ENCODE measurements at regions not wholly inside any gene's neighbourhood (a gene's known extent, or its start where the extent isn't known, plus 50 kb on each side); places are given as distances from the start of the nearest gene placed in this dataset.

DNA sequence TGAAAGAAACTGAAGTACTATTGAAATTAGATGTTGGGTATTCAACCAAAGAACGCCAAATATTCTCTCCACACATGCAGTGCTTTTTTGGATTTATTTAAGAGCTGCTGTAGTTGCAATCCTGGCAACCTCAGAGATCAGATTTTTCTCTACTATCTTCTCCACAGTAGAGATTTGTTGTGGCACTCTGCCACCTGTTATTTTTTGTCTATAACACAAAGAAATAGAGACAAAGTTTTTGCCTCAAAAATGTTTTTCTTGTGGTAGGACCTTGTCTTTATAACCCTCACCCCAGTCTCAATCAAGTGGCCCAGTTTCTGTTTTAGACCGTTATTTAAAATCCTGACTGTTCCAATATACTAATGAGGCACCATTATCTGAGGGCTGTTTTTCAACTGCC is 79.4 kb downstream of the SCG2 start:
- Mint-ChIP-seq H3K27me3 (no peaks in the 10 kb centered on the region), H3K4me3 (no peak overlapping the region), H3K36me3 (no peaks in the 10 kb centered on the region), H3K9me3 (no peaks in the 10 kb centered on the region), H3K4me1 (no peaks in the 10 kb centered on the region), H3K27ac (no peak overlapping the region)
- DNase-seq, result no peak
- CTCF ChIA-PET, result no interaction called here

DNA sequence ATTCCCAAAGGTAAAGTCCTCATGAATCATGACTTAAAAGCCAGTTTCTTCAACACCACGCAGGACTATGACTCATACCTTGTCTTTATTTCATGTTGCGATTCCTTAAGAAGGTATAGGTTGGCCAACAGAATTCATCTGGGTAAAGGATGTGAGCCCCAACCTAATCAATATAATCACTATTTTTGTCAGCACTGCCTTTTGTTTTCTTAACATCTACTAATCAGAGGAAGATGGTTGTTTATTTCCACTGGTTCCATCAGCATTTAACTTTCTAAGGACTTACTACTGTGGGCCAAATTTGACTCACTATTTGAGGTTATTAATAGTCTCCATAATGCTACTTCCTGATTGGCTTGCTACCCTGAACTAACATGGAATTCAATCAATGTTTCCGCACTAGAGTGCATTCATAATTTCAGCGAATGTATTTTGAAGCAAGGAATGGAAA is 78.6 kb downstream of the SCG2 start:
- DNase-seq, result no peak
- H3K27ac Mint-ChIP-seq, result no peak overlapping the region
- H3K9me3 Mint-ChIP-seq, result no peaks in the 10 kb centered on the region
- CTCF ChIA-PET, result no interaction called here
- no peak overlapping the region for H3K4me3 Mint-ChIP-seq
- no peaks in the 10 kb centered on the region for H3K4me1 Mint-ChIP-seq
- H3K27me3 Mint-ChIP-seq, result no peaks in the 10 kb centered on the region
- H3K36me3 Mint-ChIP-seq, result no peaks in the 10 kb centered on the region

DNA sequence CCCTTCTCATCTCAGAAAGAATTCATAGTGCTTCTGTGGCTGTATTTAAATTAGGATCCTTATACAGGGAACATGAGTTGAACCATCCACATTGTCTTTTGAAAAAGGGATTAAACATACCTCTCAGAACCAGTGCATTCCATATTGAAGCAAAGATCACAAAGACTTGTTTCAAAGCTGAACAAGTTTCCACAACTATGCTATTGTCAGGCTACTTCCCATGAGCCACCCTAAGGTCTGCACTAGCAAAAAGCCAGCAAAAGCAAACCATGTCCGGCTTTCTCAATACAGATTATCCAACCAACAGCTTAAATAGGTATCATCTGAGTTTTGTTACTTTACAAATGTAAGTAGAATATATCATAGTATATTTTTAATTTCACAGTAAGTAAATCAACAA is 78.1 kb downstream of the SCG2 start:
- no peaks in the 10 kb centered on the region for H3K27me3 Mint-ChIP-seq
- H3K4me1 Mint-ChIP-seq, result no peaks in the 10 kb centered on the region
- H3K9me3 Mint-ChIP-seq, result no peaks in the 10 kb centered on the region
- H3K27ac Mint-ChIP-seq, result no peak overlapping the region
- no peaks in the 10 kb centered on the region for H3K36me3 Mint-ChIP-seq
- CTCF ChIA-PET, result no interaction called here
- no peak overlapping the region for H3K4me3 Mint-ChIP-seq
- no peak for DNase-seq

DNA sequence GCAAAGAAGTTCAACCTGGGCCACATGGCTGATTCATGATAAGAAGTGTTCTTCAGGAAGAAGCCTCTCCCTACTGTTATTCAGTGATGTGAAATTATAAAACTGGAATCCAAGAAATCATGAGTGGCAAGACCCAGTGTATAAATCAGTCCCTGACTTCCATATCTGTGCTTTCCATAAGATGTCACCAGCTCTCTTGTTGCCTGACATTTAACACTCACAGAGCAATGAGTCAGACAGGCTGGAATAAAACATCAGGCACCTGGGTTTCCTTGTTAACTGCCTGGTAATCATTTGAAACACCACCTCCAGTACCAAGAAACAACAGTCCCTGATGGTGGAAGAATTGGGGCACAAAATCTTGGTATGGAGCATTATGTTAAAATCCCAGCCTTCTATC is 76.1 kb downstream of the SCG2 start:
- Mint-ChIP-seq H3K9me3 (no peaks in the 10 kb centered on the region), H3K4me1 (no peaks in the 10 kb centered on the region), H3K36me3 (no peaks in the 10 kb centered on the region), H3K4me3 (no peak overlapping the region), H3K27ac (no peak overlapping the region), H3K27me3 (no peaks in the 10 kb centered on the region)
- DNase-seq, result no peak
- CTCF ChIA-PET, result no interaction called here

- CTCF ChIA-PET, result no interaction called here
- Mint-ChIP-seq H3K27ac (no peak overlapping the region), H3K27me3 (no peaks in the 10 kb centered on the region), H3K36me3 (no peaks in the 10 kb centered on the region), H3K4me3 (no peak overlapping the region), H3K4me1 (no peaks in the 10 kb centered on the region), H3K9me3 (no peaks in the 10 kb centered on the region)
- DNase-seq, result no peak
Observed at GRCh38 chr2:223528036-223528435, 74.1 kb downstream of the SCG2 start.

GRCh38 chr2:223529696-223530095 is 72.5 kb downstream of the SCG2 start:
- no peaks in the 10 kb centered on the region for H3K27me3 Mint-ChIP-seq
- no peak overlapping the region for H3K27ac Mint-ChIP-seq
- DNase-seq, result no peak
- CTCF ChIA-PET, result no interaction called here
- H3K4me1 Mint-ChIP-seq, result no peaks in the 10 kb centered on the region
- no peak overlapping the region for H3K4me3 Mint-ChIP-seq
- H3K9me3 Mint-ChIP-seq, result no peaks in the 10 kb centered on the region
- no peaks in the 10 kb centered on the region for H3K36me3 Mint-ChIP-seq

- no peaks in the 10 kb centered on the region for H3K36me3 Mint-ChIP-seq
- H3K4me1 Mint-ChIP-seq, result no peaks in the 10 kb centered on the region
- CTCF ChIA-PET, result no interaction called here
- DNase-seq, result no peak
- H3K27me3 Mint-ChIP-seq, result no peaks in the 10 kb centered on the region
- no peak overlapping the region for H3K4me3 Mint-ChIP-seq
- H3K27ac Mint-ChIP-seq, result no peak overlapping the region
- no peaks in the 10 kb centered on the region for H3K9me3 Mint-ChIP-seq
Observed at GRCh38 chr2:223530811-223531210, 71.3 kb downstream of the SCG2 start.

- H3K36me3 Mint-ChIP-seq, result no peaks in the 10 kb centered on the region
- no peak overlapping the region for H3K4me3 Mint-ChIP-seq
- CTCF ChIA-PET, result no interaction called here
- H3K9me3 Mint-ChIP-seq, result no peaks in the 10 kb centered on the region
- DNase-seq, result no peak
- no peak overlapping the region for H3K27ac Mint-ChIP-seq
- H3K4me1 Mint-ChIP-seq, result no peaks in the 10 kb centered on the region
- no peaks in the 10 kb centered on the region for H3K27me3 Mint-ChIP-seq
Observed at GRCh38 chr2:223532161-223532560, 70.0 kb downstream of the SCG2 start.

DNA sequence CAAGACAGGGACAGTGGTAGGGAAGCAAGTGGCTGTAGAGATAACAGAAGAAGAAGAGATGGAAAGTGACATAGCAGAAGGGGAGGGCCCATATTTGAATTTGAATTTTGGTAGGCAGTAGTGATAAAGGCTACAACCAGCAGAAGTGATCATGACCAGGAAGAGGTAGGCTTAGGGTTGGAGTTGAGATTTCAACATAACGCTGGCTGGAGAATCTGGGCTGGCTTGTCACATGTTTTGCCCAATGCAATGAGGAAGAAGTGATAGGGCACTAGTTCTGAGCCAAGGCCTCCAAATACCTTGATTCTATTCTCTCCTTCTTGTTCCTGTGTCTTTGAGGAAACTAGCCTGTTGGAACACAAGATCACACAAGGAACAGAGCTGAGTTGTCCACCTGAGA is 69.4 kb downstream of the SCG2 start:
- no peaks in the 10 kb centered on the region for H3K36me3 Mint-ChIP-seq
- no peak overlapping the region for H3K4me3 Mint-ChIP-seq
- no peaks in the 10 kb centered on the region for H3K9me3 Mint-ChIP-seq
- no peaks in the 10 kb centered on the region for H3K27me3 Mint-ChIP-seq
- no peaks in the 10 kb centered on the region for H3K4me1 Mint-ChIP-seq
- no peak for DNase-seq
- H3K27ac Mint-ChIP-seq, result no peak overlapping the region
- CTCF ChIA-PET, result no interaction called here

DNA sequence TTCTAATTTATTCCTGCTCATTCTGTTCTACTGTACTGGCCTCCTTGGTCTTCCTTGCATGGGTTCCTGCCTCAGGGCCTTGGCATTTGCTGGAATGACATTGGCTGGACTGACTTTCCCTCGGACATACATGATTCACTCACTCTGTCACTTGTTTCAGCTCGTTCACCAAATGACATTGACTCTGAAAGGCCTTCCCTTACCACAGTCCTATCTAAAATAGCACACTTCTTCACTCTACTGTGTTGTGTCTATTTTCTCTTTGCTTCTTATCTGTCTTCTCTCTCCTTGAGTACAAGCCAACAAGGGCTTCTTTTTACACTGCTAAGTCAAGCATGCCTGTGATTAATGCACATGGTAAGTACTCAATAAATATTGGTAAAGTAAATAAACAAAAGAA is 65.6 kb downstream of the SCG2 start:
- H3K27me3 Mint-ChIP-seq, result no peaks in the 10 kb centered on the region
- no peaks in the 10 kb centered on the region for H3K36me3 Mint-ChIP-seq
- no peak overlapping the region for H3K4me3 Mint-ChIP-seq
- H3K9me3 Mint-ChIP-seq, result no peaks in the 10 kb centered on the region
- no peak for DNase-seq
- H3K4me1 Mint-ChIP-seq, result no peaks in the 10 kb centered on the region
- CTCF ChIA-PET, result no interaction called here
- H3K27ac Mint-ChIP-seq, result no peak overlapping the region

GRCh38 chr2:223537115-223537514 is 65.0 kb downstream of the SCG2 start:
- CTCF ChIA-PET, result no interaction called here
- Mint-ChIP-seq H3K36me3 (no peaks in the 10 kb centered on the region), H3K9me3 (no peaks in the 10 kb centered on the region), H3K4me3 (no peak overlapping the region), H3K4me1 (no peaks in the 10 kb centered on the region), H3K27ac (no peak overlapping the region), H3K27me3 (no peaks in the 10 kb centered on the region)
- DNase-seq, result no peak

DNA sequence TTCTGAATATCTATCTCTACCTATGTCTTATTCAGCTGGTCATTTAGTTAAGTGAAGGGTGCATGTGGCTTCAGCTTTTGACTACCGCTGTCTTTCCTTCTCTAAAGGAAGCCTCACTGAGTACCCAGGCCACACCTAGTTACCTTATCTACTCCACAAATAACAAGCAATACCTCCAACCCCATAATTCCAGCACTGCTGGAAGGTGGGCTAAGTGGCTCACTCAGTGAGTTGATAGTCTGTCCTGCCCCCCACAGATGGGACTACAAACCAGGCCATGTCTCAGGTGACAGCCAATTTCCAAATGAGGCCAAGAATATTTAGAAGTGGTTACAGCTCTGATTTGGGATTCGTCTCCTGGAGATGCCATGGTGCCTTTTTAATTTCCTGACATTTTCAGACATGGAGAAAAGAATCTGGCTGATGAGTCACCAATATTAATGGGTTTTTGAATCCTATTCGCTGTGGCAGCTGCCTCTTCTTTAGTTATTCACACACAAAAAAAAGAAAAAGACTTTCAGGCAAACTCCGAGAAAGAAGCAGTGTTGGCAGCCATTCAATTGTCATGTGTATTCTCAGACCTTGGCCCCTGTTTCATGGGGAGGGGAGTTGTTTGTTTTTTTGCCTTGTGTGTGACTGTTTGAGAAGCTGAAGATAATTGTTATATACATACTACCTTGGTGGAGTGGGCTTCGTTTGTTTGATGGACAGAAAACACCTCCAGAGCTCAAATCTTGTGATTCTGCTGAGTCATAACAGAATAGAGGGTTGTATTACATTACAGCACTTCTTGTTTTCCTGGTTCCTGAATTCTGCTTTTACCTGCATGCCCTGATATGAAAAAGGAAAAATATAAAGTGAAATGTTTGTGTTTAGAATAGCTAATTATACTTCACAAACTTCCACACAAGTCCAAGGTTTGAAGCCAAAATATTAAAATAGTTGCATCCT is 64.2 kb downstream of the SCG2 start:
- DNase-seq, result no peak
- H3K4me3 Mint-ChIP-seq, result no peak overlapping the region
- no peaks in the 10 kb centered on the region for H3K4me1 Mint-ChIP-seq
- no peaks in the 10 kb centered on the region for H3K27me3 Mint-ChIP-seq
- no peaks in the 10 kb centered on the region for H3K9me3 Mint-ChIP-seq
- no peaks in the 10 kb centered on the region for H3K36me3 Mint-ChIP-seq
- CTCF ChIA-PET, result no interaction called here
- H3K27ac Mint-ChIP-seq, result no peak overlapping the region

DNA sequence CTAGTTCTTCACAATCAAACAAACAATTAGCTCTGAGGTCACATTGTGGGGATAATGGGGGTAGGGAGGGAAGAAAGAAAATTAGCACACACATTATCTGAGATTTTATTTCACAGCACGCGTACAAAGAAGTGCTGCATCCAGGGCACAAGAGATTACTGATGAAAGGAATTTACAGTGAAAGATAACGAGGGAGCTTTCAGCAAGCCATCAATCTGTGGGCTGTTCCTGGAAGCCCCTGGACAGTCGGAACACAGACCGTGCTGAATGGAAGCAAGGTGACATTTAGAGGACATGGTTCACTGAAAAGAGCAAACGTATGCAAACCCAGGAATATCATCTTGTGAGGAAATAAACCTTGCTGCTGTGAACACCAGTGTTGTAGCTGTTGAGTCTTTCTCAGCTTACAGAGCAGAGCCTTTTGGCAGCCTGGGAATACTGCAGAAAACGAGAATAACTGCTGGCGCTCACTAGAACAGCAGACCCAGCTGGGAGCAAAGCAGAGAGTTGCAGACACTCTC is 63.2 kb downstream of the SCG2 start:
- Mint-ChIP-seq H3K4me3 (no peak overlapping the region), H3K27me3 (no peaks in the 10 kb centered on the region), H3K27ac (no peak overlapping the region), H3K9me3 (no peaks in the 10 kb centered on the region), H3K4me1 (no peaks in the 10 kb centered on the region), H3K36me3 (no peaks in the 10 kb centered on the region)
- CTCF ChIA-PET, result interaction anchor here (0.6 kb wide), 1 partner anchor 450 kb away, joined by 3 read pairs; no protein-coding TSS in a partner anchor
- DNase-seq, result no peak

DNA sequence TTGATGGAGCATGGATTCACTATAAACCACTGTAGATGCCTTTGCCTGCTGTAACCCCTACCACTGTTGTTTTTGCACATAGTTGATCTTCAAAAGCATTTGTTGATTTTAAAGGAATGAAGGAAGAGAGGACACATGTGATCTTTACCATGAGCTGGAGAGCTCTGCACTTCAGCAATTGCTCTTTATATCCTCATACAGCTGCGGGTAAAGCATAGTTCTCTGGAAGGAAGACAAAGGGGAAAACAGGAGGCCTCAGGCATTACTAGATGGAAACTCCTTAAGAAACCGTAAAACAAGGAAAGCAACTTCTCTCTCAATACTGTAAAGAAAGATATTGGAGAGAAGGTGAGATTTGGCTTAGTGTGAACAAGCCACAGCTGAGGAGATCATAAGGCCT is 60.6 kb downstream of the SCG2 start:
- Mint-ChIP-seq H3K4me1 (no peaks in the 10 kb centered on the region), H3K27me3 (no peaks in the 10 kb centered on the region), H3K4me3 (no peak overlapping the region), H3K27ac (no peak overlapping the region), H3K36me3 (no peaks in the 10 kb centered on the region), H3K9me3 (no peaks in the 10 kb centered on the region)
- CTCF ChIA-PET, result no interaction called here
- no peak for DNase-seq

DNA sequence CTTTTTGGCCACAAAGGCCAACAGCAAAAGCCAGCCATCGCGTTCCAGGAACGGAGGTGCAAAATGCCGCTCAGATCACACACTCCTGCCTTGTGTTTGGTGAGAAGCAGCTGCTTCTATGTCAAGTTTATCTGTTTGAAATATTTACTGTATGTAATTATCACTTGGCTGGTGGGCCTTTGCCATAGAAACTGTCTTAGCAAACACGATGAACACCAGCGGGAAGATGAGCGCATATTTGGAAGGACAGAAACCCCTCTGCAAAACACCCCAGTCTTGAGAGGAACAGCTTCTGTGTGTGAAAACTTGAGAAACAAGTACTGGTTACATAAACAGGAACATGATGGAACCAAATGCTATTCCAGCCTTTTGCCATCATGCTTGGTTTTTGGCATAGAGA is 59.7 kb downstream of the SCG2 start:
- no peaks in the 10 kb centered on the region for H3K4me1 Mint-ChIP-seq
- CTCF ChIA-PET, result no interaction called here
- H3K27ac Mint-ChIP-seq, result no peak overlapping the region
- H3K9me3 Mint-ChIP-seq, result no peaks in the 10 kb centered on the region
- DNase-seq, result no peak
- no peak overlapping the region for H3K4me3 Mint-ChIP-seq
- no peaks in the 10 kb centered on the region for H3K36me3 Mint-ChIP-seq
- H3K27me3 Mint-ChIP-seq, result no peaks in the 10 kb centered on the region
